A673 (cell line): ENCODE measurements at regions not wholly inside any gene's neighbourhood (a gene's known extent, or its start where the extent isn't known, plus 50 kb on each side); places are given as distances from the start of the nearest gene placed in this dataset.

Experiments used
- EZH2 ChIP-seq: fragments of 200-600 bp; sonication (generic); IDR thresholded peaks from 2 replicates; pipeline ENCODE4 v1.6.1; 2017; ENCODE audit warnings: borderline replicate concordance, low read depth, mild to moderate bottlenecking, mixed read lengths, antibody characterized with exemption, low read length; ENCODE audit not compliant: poor library complexity, severe bottlenecking
- TF ChIP-seq, protein P1 (sequence below): fragments of 300-800, 200-600 bp; sonication (generic); conservative IDR thresholded peaks from 2 replicates; pipeline ENCODE4 v1.5.1; 2017; ENCODE audit warnings: low read depth, mild to moderate bottlenecking, antibody characterized with exemption, low read length, moderate library complexity, mixed read lengths

DNA sequence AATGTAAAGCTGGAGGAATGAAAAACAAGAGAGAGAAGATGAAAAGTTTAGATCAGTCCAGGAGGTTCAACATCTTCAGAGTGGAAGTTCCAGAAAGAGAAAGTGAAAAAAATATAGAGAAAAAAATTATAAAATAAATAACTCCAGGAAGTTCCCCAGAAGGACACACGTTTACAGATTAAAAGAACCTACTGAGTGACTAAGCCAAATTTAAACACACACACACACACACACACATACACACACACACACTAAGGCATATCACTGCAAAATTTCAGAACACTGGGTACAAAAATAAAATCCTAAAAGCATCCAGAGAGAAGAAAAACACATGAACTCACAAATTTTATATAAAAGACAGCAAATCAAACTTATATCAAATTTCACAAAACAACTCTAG, 85.9 kb upstream of the PMAIP1 start:
- TF ChIP-seq, protein P1, sequence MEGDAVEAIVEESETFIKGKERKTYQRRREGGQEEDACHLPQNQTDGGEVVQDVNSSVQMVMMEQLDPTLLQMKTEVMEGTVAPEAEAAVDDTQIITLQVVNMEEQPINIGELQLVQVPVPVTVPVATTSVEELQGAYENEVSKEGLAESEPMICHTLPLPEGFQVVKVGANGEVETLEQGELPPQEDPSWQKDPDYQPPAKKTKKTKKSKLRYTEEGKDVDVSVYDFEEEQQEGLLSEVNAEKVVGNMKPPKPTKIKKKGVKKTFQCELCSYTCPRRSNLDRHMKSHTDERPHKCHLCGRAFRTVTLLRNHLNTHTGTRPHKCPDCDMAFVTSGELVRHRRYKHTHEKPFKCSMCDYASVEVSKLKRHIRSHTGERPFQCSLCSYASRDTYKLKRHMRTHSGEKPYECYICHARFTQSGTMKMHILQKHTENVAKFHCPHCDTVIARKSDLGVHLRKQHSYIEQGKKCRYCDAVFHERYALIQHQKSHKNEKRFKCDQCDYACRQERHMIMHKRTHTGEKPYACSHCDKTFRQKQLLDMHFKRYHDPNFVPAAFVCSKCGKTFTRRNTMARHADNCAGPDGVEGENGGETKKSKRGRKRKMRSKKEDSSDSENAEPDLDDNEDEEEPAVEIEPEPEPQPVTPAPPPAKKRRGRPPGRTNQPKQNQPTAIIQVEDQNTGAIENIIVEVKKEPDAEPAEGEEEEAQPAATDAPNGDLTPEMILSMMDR: no peak
- no peak for TF ChIP-seq EZH2
